ENCODE measurements at regions not wholly inside any gene's neighbourhood (a gene's known extent, or its start where the extent isn't known, plus 50 kb on each side); places are given as distances from the start of the nearest gene placed in this dataset.

- TF ChIP-seq OSR2 (tag by site-specific recombination; IDR thresholded peaks at IDR 0.05) (peak; percentile 19; the same call in 1 of the 2 replicates), ZEB2 (tag by site-specific recombination; IDR thresholded peaks at IDR 0.05) (no peak), ZNF654 (tag by site-specific recombination; IDR thresholded peaks at IDR 0.05; ENCODE audit: low read depth) (no peak), ZIC2 (tag by site-specific recombination; IDR thresholded peaks at IDR 0.05) (peak; percentile 97), ZNF18 (tag by site-specific recombination; IDR thresholded peaks at IDR 0.05) (no peak), ZNF19 (tag by site-specific recombination; IDR thresholded peaks at IDR 0.05; ENCODE audit: low read depth) (no peak), ZNF394 (tag by site-specific recombination; IDR thresholded peaks at IDR 0.05; ENCODE audit: borderline replicate concordance) (no peak), ZNF701 (tag by site-specific recombination; IDR thresholded peaks at IDR 0.05) (no peak), ZBTB10 (tag by site-specific recombination; IDR thresholded peaks at IDR 0.05) (no peak), ZNF155 (tag by site-specific recombination; IDR thresholded peaks at IDR 0.05) (no peak), ZSCAN5A (tag by site-specific recombination; IDR thresholded peaks at IDR 0.05) (no peak), CTCF (tag by site-specific recombination; IDR thresholded peaks at IDR 0.05) (no peak), PRDM10 (tag by site-specific recombination; IDR thresholded peaks at IDR 0.05) (peak; percentile 34), ZNF223 (tag by site-specific recombination; IDR thresholded peaks at IDR 0.05) (no peak), ZNF423 (tag by site-specific recombination; IDR thresholded peaks at IDR 0.05) (no peak), KLF10 (tag by site-specific recombination; IDR thresholded peaks at IDR 0.05) (no peak), ZNF121 (tag by site-specific recombination; IDR thresholded peaks at IDR 0.05) (no peak), FEZF1 (tag by site-specific recombination; IDR thresholded peaks at IDR 0.05) (peak; percentile 92), ZNF626 (tag by site-specific recombination; IDR thresholded peaks at IDR 0.05) (no peak), ZNF416 (tag by site-specific recombination; IDR thresholded peaks at IDR 0.05) (no peak), INSM2 (tag by site-specific recombination; IDR thresholded peaks at IDR 0.05) (no peak), ATF2 (tag by site-specific recombination; IDR thresholded peaks at IDR 0.05; ENCODE audit: low read depth) (no peak), KLF8 (tag by site-specific recombination; IDR thresholded peaks at IDR 0.05) (no peak), BCL6B (tag by site-specific recombination; IDR thresholded peaks at IDR 0.05) (no peak)
Measured at GRCh38 chr2:158047156-158047611, 54.5 kb upstream of the UPP2 start (continued).
